ENCODE measurements at regions not wholly inside any gene's neighbourhood (a gene's known extent, or its start where the extent isn't known, plus 50 kb on each side); places are given as distances from the start of the nearest gene placed in this dataset.

- Histone ChIP-seq H3K4me1 (ENCODE audit: control insufficient read depth, low read depth, low read length) (peaks cover 6% of the 10 kb centered on the region), H3K4me3 (ENCODE audit: low read length) (no peak overlapping the region), H3K9me3 (ENCODE audit: control insufficient read depth, low read depth, low read length) (no peaks in the 10 kb centered on the region), H3K9ac (ENCODE audit: low read length) (no peak overlapping the region), H3K36me3 (ENCODE audit: control insufficient read depth, low read depth, low read length) (no peaks in the 10 kb centered on the region), H3K27ac (ENCODE audit: low read length) (no peak overlapping the region), H3K27me3 (ENCODE audit: control insufficient read depth, insufficient read depth, low read length) (no peaks in the 10 kb centered on the region)
Measured at GRCh38 chr12:97005174-97005573, 98.1 kb downstream of the NEDD1 start.

GRCh38 chr12:97005646-97006045, 98.6 kb downstream of the NEDD1 start:
- Histone ChIP-seq H3K27me3 (ENCODE audit: control insufficient read depth, insufficient read depth, low read length) (no peaks in the 10 kb centered on the region), H3K27ac (ENCODE audit: low read length) (no peak overlapping the region), H3K9ac (ENCODE audit: low read length) (no peak overlapping the region), H3K36me3 (ENCODE audit: control insufficient read depth, low read depth, low read length) (no peaks in the 10 kb centered on the region), H3K4me1 (ENCODE audit: control insufficient read depth, low read depth, low read length) (peaks cover 6% of the 10 kb centered on the region), H3K4me3 (ENCODE audit: low read length) (no peak overlapping the region), H3K9me3 (ENCODE audit: control insufficient read depth, low read depth, low read length) (no peaks in the 10 kb centered on the region)

- Histone ChIP-seq H3K9ac (ENCODE audit: low read length) (no peak overlapping the region), H3K27me3 (ENCODE audit: control insufficient read depth, insufficient read depth, low read length) (no peaks in the 10 kb centered on the region), H3K27ac (ENCODE audit: low read length) (no peak overlapping the region), H3K4me3 (ENCODE audit: low read length) (no peak overlapping the region), H3K9me3 (ENCODE audit: control insufficient read depth, low read depth, low read length) (no peaks in the 10 kb centered on the region), H3K4me1 (ENCODE audit: control insufficient read depth, low read depth, low read length) (peaks cover 6% of the 10 kb centered on the region), H3K36me3 (ENCODE audit: control insufficient read depth, low read depth, low read length) (no peaks in the 10 kb centered on the region)
Measured at GRCh38 chr12:97006585-97006984, 99.5 kb downstream of the NEDD1 start.

- H3K36me3 ChIP-seq (ENCODE audit: control insufficient read depth, low read depth, low read length): no peaks in the 10 kb centered on the region
Measured at GRCh38 chr12:97016163-97016562, 109.1 kb downstream of the NEDD1 start.

GRCh38 chr12:97017213-97017612, 110.2 kb downstream of the NEDD1 start:
- no peak overlapping the region for H3K27ac ChIP-seq (ENCODE audit: low read length)
- no peaks in the 10 kb centered on the region for H3K4me1 ChIP-seq (ENCODE audit: control insufficient read depth, low read depth, low read length)
- H3K4me3 ChIP-seq (ENCODE audit: low read length): no peak overlapping the region
- no peaks in the 10 kb centered on the region for H3K36me3 ChIP-seq (ENCODE audit: control insufficient read depth, low read depth, low read length)
- no peak overlapping the region for H3K9ac ChIP-seq (ENCODE audit: low read length)
- peaks cover 4% of the 10 kb centered on the region for H3K9me3 ChIP-seq (ENCODE audit: control insufficient read depth, low read depth, low read length)
- no peaks in the 10 kb centered on the region for H3K27me3 ChIP-seq (ENCODE audit: control insufficient read depth, insufficient read depth, low read length)

More at GRCh38 chr12:97016163-97016562, 109.1 kb downstream of the NEDD1 start:
- peaks cover 7% of the 10 kb centered on the region for H3K9me3 ChIP-seq (ENCODE audit: control insufficient read depth, low read depth, low read length)
- H3K4me3 ChIP-seq (ENCODE audit: low read length): no peak overlapping the region
- no peaks in the 10 kb centered on the region for H3K27me3 ChIP-seq (ENCODE audit: control insufficient read depth, insufficient read depth, low read length)
- H3K9ac ChIP-seq (ENCODE audit: low read length): no peak overlapping the region
- H3K4me1 ChIP-seq (ENCODE audit: control insufficient read depth, low read depth, low read length): no peaks in the 10 kb centered on the region
- H3K27ac ChIP-seq (ENCODE audit: low read length): no peak overlapping the region

GRCh38 chr12:97022536-97023230, 115.6 kb downstream of the NEDD1 start:
- H3K9ac ChIP-seq (ENCODE audit: low read length): no peak overlapping the region
- no peaks in the 10 kb centered on the region for H3K4me1 ChIP-seq (ENCODE audit: control insufficient read depth, low read depth, low read length)
- no peak overlapping the region for H3K27ac ChIP-seq (ENCODE audit: low read length)
- H3K27me3 ChIP-seq (ENCODE audit: control insufficient read depth, insufficient read depth, low read length): no peaks in the 10 kb centered on the region
- H3K4me3 ChIP-seq (ENCODE audit: low read length): no peak overlapping the region
- H3K9me3 ChIP-seq (ENCODE audit: control insufficient read depth, low read depth, low read length): no peaks in the 10 kb centered on the region
- no peaks in the 10 kb centered on the region for H3K36me3 ChIP-seq (ENCODE audit: control insufficient read depth, low read depth, low read length)

- H3K27me3 ChIP-seq (ENCODE audit: control insufficient read depth, insufficient read depth, low read length): no peaks in the 10 kb centered on the region
Measured at GRCh38 chr12:97024393-97024792, 117.3 kb downstream of the NEDD1 start.

GRCh38 chr12:97026901-97027300, 119.8 kb downstream of the NEDD1 start:
- H3K4me1 ChIP-seq (ENCODE audit: control insufficient read depth, low read depth, low read length): no peaks in the 10 kb centered on the region
- no peaks in the 10 kb centered on the region for H3K36me3 ChIP-seq (ENCODE audit: control insufficient read depth, low read depth, low read length)
- H3K27me3 ChIP-seq (ENCODE audit: control insufficient read depth, insufficient read depth, low read length): no peaks in the 10 kb centered on the region
- no peak overlapping the region for H3K4me3 ChIP-seq (ENCODE audit: low read length)
- no peaks in the 10 kb centered on the region for H3K9me3 ChIP-seq (ENCODE audit: control insufficient read depth, low read depth, low read length)
- no peak overlapping the region for H3K27ac ChIP-seq (ENCODE audit: low read length)
- H3K9ac ChIP-seq (ENCODE audit: low read length): no peak overlapping the region

More at GRCh38 chr12:97024393-97024792, 117.3 kb downstream of the NEDD1 start:
- Histone ChIP-seq H3K9ac (ENCODE audit: low read length) (no peak overlapping the region), H3K9me3 (ENCODE audit: control insufficient read depth, low read depth, low read length) (no peaks in the 10 kb centered on the region), H3K4me3 (ENCODE audit: low read length) (no peak overlapping the region), H3K27ac (ENCODE audit: low read length) (no peak overlapping the region), H3K36me3 (ENCODE audit: control insufficient read depth, low read depth, low read length) (no peaks in the 10 kb centered on the region), H3K4me1 (ENCODE audit: control insufficient read depth, low read depth, low read length) (no peaks in the 10 kb centered on the region)

- no peaks in the 10 kb centered on the region for H3K9me3 ChIP-seq (ENCODE audit: control insufficient read depth, low read depth, low read length)
Measured at GRCh38 chr12:97027482-97027881, 120.4 kb downstream of the NEDD1 start.

GRCh38 chr12:97038131-97038530, 131.1 kb downstream of the NEDD1 start:
- H3K4me3 ChIP-seq (ENCODE audit: low read length): no peak overlapping the region
- H3K36me3 ChIP-seq (ENCODE audit: control insufficient read depth, low read depth, low read length): no peaks in the 10 kb centered on the region
- H3K4me1 ChIP-seq (ENCODE audit: control insufficient read depth, low read depth, low read length): no peaks in the 10 kb centered on the region
- no peak overlapping the region for H3K27ac ChIP-seq (ENCODE audit: low read length)
- H3K9me3 ChIP-seq (ENCODE audit: control insufficient read depth, low read depth, low read length): no peaks in the 10 kb centered on the region
- H3K27me3 ChIP-seq (ENCODE audit: control insufficient read depth, insufficient read depth, low read length): no peaks in the 10 kb centered on the region
- H3K9ac ChIP-seq (ENCODE audit: low read length): no peak overlapping the region

More at GRCh38 chr12:97027482-97027881, 120.4 kb downstream of the NEDD1 start:
- Histone ChIP-seq H3K4me1 (ENCODE audit: control insufficient read depth, low read depth, low read length) (no peaks in the 10 kb centered on the region), H3K36me3 (ENCODE audit: control insufficient read depth, low read depth, low read length) (no peaks in the 10 kb centered on the region), H3K27ac (ENCODE audit: low read length) (no peak overlapping the region), H3K27me3 (ENCODE audit: control insufficient read depth, insufficient read depth, low read length) (no peaks in the 10 kb centered on the region), H3K9ac (ENCODE audit: low read length) (no peak overlapping the region), H3K4me3 (ENCODE audit: low read length) (no peak overlapping the region)

GRCh38 chr12:97038834-97039233, 131.8 kb downstream of the NEDD1 start:
- H3K4me3 ChIP-seq (ENCODE audit: low read length): no peak overlapping the region
- H3K9me3 ChIP-seq (ENCODE audit: control insufficient read depth, low read depth, low read length): no peaks in the 10 kb centered on the region
- H3K27ac ChIP-seq (ENCODE audit: low read length): no peak overlapping the region
- no peaks in the 10 kb centered on the region for H3K27me3 ChIP-seq (ENCODE audit: control insufficient read depth, insufficient read depth, low read length)
- H3K4me1 ChIP-seq (ENCODE audit: control insufficient read depth, low read depth, low read length): no peaks in the 10 kb centered on the region
- H3K36me3 ChIP-seq (ENCODE audit: control insufficient read depth, low read depth, low read length): no peaks in the 10 kb centered on the region
- H3K9ac ChIP-seq (ENCODE audit: low read length): no peak overlapping the region

- Histone ChIP-seq H3K4me3 (ENCODE audit: low read length) (no peak overlapping the region), H3K9ac (ENCODE audit: low read length) (no peak overlapping the region), H3K36me3 (ENCODE audit: control insufficient read depth, low read depth, low read length) (no peaks in the 10 kb centered on the region), H3K27me3 (ENCODE audit: control insufficient read depth, insufficient read depth, low read length) (no peaks in the 10 kb centered on the region), H3K27ac (ENCODE audit: low read length) (no peak overlapping the region), H3K9me3 (ENCODE audit: control insufficient read depth, low read depth, low read length) (no peaks in the 10 kb centered on the region), H3K4me1 (ENCODE audit: control insufficient read depth, low read depth, low read length) (peaks cover 15% of the 10 kb centered on the region)
Measured at GRCh38 chr12:97046901-97047300, 139.8 kb downstream of the NEDD1 start.

Measured in iPS-18a (cell line).